IMR-90 (cell line): ENCODE measurements at regions not wholly inside any gene's neighbourhood (a gene's known extent, or its start where the extent isn't known, plus 50 kb on each side); places are given as distances from the start of the nearest gene placed in this dataset.

Experiments used
- ATAC-seq: fragments of 200-7000 bp; cut with Tn5 transposase; 2 replicates; pipeline ENCODE4 v1.9.1; 2020; ENCODE audit warnings: low read depth, mild to moderate bottlenecking, moderate library complexity
- BruUV-seq: library from RNA; stranded (reverse); fragments of 400-500 nt; replicated peaks from 2 replicates; lab custom pipeline; 2021; lab: Mats Ljungman, UMichigan
- CTCF ChIA-PET: fragments of 300-600 bp; formaldehyde crosslinking; extraction: SDS; loops from one replicate; lab custom pipeline; 2021; ENCODE audit warnings: antibody characterized with exemption; lab: Yijun Ruan, JAX
- POLR2A ChIA-PET: fragments of 300-600 bp; sonication (Branson Sonifier 250); formaldehyde crosslinking; loops from one replicate; lab custom pipeline; 2022; ENCODE audit warnings: antibody characterized with exemption; ENCODE audit not compliant: unreplicated experiment; lab: Charles Lee
- DNase-seq: peaks from one replicate; pipeline ENCODE4 v3.0.0; 2013
- H2AFZ ChIP-seq: replicated peaks from 2 replicates; pipeline ENCODE3; 2013; ENCODE audit warnings: low read length, mild to moderate bottlenecking; ENCODE audit not compliant: poor library complexity
- H2AK5ac ChIP-seq: 2 replicates; pipeline ENCODE4 v1.6.1; 2013; ENCODE audit warnings: low read depth, low read length, inconsistent platforms
- H2AK9ac ChIP-seq: replicated peaks from 2 replicates; pipeline ENCODE3; 2013; ENCODE audit warnings: mild to moderate bottlenecking, low read depth, low read length, moderate library complexity; ENCODE audit not compliant: poor library complexity
- H2BK120ac ChIP-seq: 2 replicates; pipeline ENCODE4 v1.6.1; 2013; ENCODE audit warnings: low read depth, low read length, inconsistent platforms
- H2BK15ac ChIP-seq: 3 replicates; pipeline ENCODE4 v1.6.1; 2013; ENCODE audit warnings: low read depth, low read length, inconsistent platforms
- H2BK20ac ChIP-seq: 2 replicates; pipeline ENCODE4 v1.6.1; 2013; ENCODE audit warnings: low read depth, mild to moderate bottlenecking, inconsistent platforms, low read length, moderate library complexity
- H2BK5ac ChIP-seq: 2 replicates; pipeline ENCODE4 v1.6.1; 2013; ENCODE audit warnings: mild to moderate bottlenecking, low read depth, low read length, inconsistent platforms; ENCODE audit not compliant: poor library complexity, severe bottlenecking
- H3K14ac ChIP-seq: replicated peaks from 2 replicates; pipeline ENCODE4 v1.6.1; 2013; ENCODE audit warnings: low read depth, low read length, inconsistent platforms
- H3K18ac ChIP-seq: 2 replicates; pipeline ENCODE4 v1.6.1; 2013; ENCODE audit warnings: low read depth, low read length, control low read depth
- H3K23ac ChIP-seq: 2 replicates; pipeline ENCODE4 v1.6.1; 2013; ENCODE audit warnings: low read depth, low read length, inconsistent platforms
- H3K27ac ChIP-seq: 2 replicates; pipeline ENCODE4 v1.5.1; 2013; ENCODE audit warnings: mild to moderate bottlenecking, control low read depth, low read length; ENCODE audit not compliant: insufficient read depth
- H3K27me3 ChIP-seq: 2 replicates; pipeline ENCODE4 v1.6.1; 2013; ENCODE audit warnings: low read length; ENCODE audit not compliant: control insufficient read depth, insufficient read depth
- H3K36me3 ChIP-seq: 2 replicates; pipeline ENCODE4 v1.6.1; 2013; ENCODE audit warnings: low read length, mixed read lengths; ENCODE audit not compliant: control insufficient read depth, insufficient read depth
- H3K4ac ChIP-seq: 2 replicates; pipeline ENCODE4 v1.6.1; 2013; ENCODE audit warnings: low read depth, low read length, inconsistent platforms
- H3K4me1 ChIP-seq: 2 replicates; pipeline ENCODE4 v1.6.1; 2013; ENCODE audit warnings: low read length, mixed read lengths; ENCODE audit not compliant: control insufficient read depth, insufficient read depth
- H3K4me2 ChIP-seq: 2 replicates; pipeline ENCODE4 v1.6.1; 2013; ENCODE audit warnings: low read depth, mild to moderate bottlenecking, control low read depth, low read length, moderate library complexity
- H3K4me3 ChIP-seq: 2 replicates; pipeline ENCODE4 v1.5.1; 2013; ENCODE audit warnings: low read depth, mild to moderate bottlenecking, control low read depth, low read length, moderate library complexity; ENCODE audit not compliant: insufficient read depth
- H3K56ac ChIP-seq: 2 replicates; pipeline ENCODE4 v1.6.1; 2013; ENCODE audit warnings: low read length, inconsistent platforms; ENCODE audit not compliant: insufficient read depth; ENCODE audit errors: extremely low read depth
- H3K79me1 ChIP-seq, 2 experiments: 2 replicates each; pipeline ENCODE4 v1.6.1; 2013; ENCODE audit warnings: low read length in 2 of 2, inconsistent platforms in 1 of 2, low read depth in 1 of 2
- H3K9ac ChIP-seq: 2 replicates; pipeline ENCODE4 v1.6.1; 2013; ENCODE audit warnings: low read depth, low read length, control low read depth
- H3K9me1 ChIP-seq: 2 replicates; pipeline ENCODE4 v1.6.1; 2013; ENCODE audit warnings: low read length, inconsistent platforms; ENCODE audit not compliant: insufficient read depth
- H3K9me3 ChIP-seq: 2 replicates; pipeline ENCODE4 v1.6.1; 2013; ENCODE audit warnings: low read length; ENCODE audit not compliant: control insufficient read depth, insufficient read depth
- H4K20me1 ChIP-seq: 2 replicates; pipeline ENCODE4 v1.6.1; 2013; ENCODE audit warnings: low read length, inconsistent platforms; ENCODE audit not compliant: insufficient read depth
- H4K5ac ChIP-seq: 2 replicates; pipeline ENCODE4 v1.6.1; 2013; ENCODE audit warnings: mild to moderate bottlenecking, low read depth, low read length, control low read depth
- H4K8ac ChIP-seq, 2 experiments: 2 replicates each; pipeline ENCODE4 v1.6.1; 2013; ENCODE audit warnings: low read depth in 2 of 2, low read length in 2 of 2, control low read depth in 1 of 2, inconsistent platforms in 1 of 2
- H4K91ac ChIP-seq: 2 replicates; pipeline ENCODE4 v1.6.1; 2013; ENCODE audit warnings: low read depth, low read length, inconsistent platforms; ENCODE audit not compliant: insufficient read depth
- CEBPB ChIP-seq: IDR thresholded peaks from 2 replicates; pipeline ENCODE4 v1.6.1; 2012; ENCODE audit warnings: low read depth, low read length, improper control_type of control experiment
- CHD1 ChIP-seq: IDR thresholded peaks from 2 replicates; pipeline ENCODE4 v1.6.1; 2012; ENCODE audit warnings: low read depth, low read length, improper control_type of control experiment
- NFE2L2 ChIP-seq: fragments of 150-350 bp; IDR thresholded peaks from 2 replicates; pipeline ENCODE4 v1.6.1; 2016; ENCODE audit warnings: low read depth, mild to moderate bottlenecking, low read length
- SMC3 ChIP-seq: fragments of 150-350 bp; IDR thresholded peaks from 2 replicates; pipeline ENCODE4 v1.6.1; 2016; ENCODE audit warnings: low read depth, mild to moderate bottlenecking, antibody characterized with exemption, low read length, moderate library complexity
- WGBS, 2 experiments: methylation state at CpG; one replicate each; pipeline versions ENCODE4 v1.1.5 to v1.1.7; 2013; ENCODE audit warnings: missing lambda C conversion rate in 2 of 2; ENCODE audit not compliant: insufficient read length in 1 of 2; ENCODE audit errors: extremely low coverage in 2 of 2; 5-methylcytosine and 5-hydroxymethylcytosine counted together
- dilution Hi-C: fragments of 300-500 bp; cut with HindIII; formaldehyde crosslinking; loops from one replicate; pipeline ENCODE4 v1.14.3; 2018; ENCODE audit warnings: low sequenced_read_pairs; ENCODE audit not compliant: unreplicated experiment
- in situ Hi-C: fragments of 300-500 bp; cut with MboI; formaldehyde crosslinking; loops from 3 replicates; pipeline ENCODE4 v1.14.3; 2019; ENCODE audit warnings: low sequenced_read_pairs, inconsistent platforms, mixed read lengths
- intact Hi-C: fragments of 100-400 bp; cut with micrococcal nuclease; formaldehyde crosslinking; loops from 2 replicates; pipeline ENCODE4 v1.10.0; 2022
- TF ChIP-seq, protein P1 (sequence below): fragments of 150-350 bp; IDR thresholded peaks from 2 replicates; pipeline ENCODE4 v1.6.1; 2017; ENCODE audit warnings: mild to moderate bottlenecking, antibody characterized with exemption, low read length, low read depth
- TF ChIP-seq, protein P2 (sequence below): conservative IDR thresholded peaks from 2 replicates; pipeline ENCODE4 v1.5.1; 2012; ENCODE audit warnings: mild to moderate bottlenecking, low read depth, low read length, improper control_type of control experiment

DNA sequence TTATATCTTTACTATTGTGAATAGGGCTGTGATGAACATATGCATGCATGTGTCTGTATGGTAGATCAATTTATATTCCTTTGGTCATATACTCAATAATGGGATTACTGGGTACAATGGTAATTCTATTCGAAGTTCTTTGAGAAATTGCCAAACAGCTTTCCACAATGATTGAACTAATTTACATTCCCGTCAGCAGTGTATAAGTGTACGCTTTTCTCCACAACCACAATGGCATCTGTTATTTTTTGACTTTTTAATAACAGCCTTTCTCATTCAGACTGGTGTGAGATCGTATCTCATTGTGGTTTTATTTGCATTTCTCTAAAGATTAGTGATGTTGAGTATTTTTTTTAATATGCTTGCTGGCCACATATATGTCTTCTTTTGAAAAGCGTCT lies 439.4 kb upstream of the KLHL4 start:
- no peaks in the 10 kb centered on the region for H4K20me1 ChIP-seq
- ChIA-PET POLR2A (no interaction called here), CTCF (no interaction called here)
- no peaks in the 10 kb centered on the region for H3K9me3 ChIP-seq
- H4K8ac ChIP-seq, result no peak overlapping the region
- H3K4ac ChIP-seq, result no peak overlapping the region
- H3K79me1 ChIP-seq, result no peaks in the 10 kb centered on the region
- H3K4me2 ChIP-seq, result no peak overlapping the region
- TF ChIP-seq CEBPB (no peak), SMC3 (no peak), CHD1 (no peak), NFE2L2 (no peak)
- TF ChIP-seq, protein P1, sequence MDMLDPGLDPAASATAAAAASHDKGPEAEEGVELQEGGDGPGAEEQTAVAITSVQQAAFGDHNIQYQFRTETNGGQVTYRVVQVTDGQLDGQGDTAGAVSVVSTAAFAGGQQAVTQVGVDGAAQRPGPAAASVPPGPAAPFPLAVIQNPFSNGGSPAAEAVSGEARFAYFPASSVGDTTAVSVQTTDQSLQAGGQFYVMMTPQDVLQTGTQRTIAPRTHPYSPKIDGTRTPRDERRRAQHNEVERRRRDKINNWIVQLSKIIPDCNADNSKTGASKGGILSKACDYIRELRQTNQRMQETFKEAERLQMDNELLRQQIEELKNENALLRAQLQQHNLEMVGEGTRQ, result no peak
- TF ChIP-seq, protein P2, sequence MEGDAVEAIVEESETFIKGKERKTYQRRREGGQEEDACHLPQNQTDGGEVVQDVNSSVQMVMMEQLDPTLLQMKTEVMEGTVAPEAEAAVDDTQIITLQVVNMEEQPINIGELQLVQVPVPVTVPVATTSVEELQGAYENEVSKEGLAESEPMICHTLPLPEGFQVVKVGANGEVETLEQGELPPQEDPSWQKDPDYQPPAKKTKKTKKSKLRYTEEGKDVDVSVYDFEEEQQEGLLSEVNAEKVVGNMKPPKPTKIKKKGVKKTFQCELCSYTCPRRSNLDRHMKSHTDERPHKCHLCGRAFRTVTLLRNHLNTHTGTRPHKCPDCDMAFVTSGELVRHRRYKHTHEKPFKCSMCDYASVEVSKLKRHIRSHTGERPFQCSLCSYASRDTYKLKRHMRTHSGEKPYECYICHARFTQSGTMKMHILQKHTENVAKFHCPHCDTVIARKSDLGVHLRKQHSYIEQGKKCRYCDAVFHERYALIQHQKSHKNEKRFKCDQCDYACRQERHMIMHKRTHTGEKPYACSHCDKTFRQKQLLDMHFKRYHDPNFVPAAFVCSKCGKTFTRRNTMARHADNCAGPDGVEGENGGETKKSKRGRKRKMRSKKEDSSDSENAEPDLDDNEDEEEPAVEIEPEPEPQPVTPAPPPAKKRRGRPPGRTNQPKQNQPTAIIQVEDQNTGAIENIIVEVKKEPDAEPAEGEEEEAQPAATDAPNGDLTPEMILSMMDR, result no peak
- H2AK5ac ChIP-seq, result no peak overlapping the region
- no peak overlapping the region for H3K4me3 ChIP-seq
- no peak overlapping the region for H3K9ac ChIP-seq
- H2BK15ac ChIP-seq, result no peak overlapping the region
- no peak overlapping the region for H2BK120ac ChIP-seq
- no peak overlapping the region for H3K23ac ChIP-seq
- H3K27me3 ChIP-seq, result no peaks in the 10 kb centered on the region
- no CpG with 5 or more reads among the region's 5 CpGs for WGBS, 2 experiments
- H3K9me1 ChIP-seq, result no peaks in the 10 kb centered on the region
- H2AK9ac ChIP-seq, result no peak overlapping the region
- no peaks in the 10 kb centered on the region for H3K4me1 ChIP-seq
- no peak overlapping the region for H4K91ac ChIP-seq
- H3K27ac ChIP-seq, result no peak overlapping the region
- no peak overlapping the region for H3K18ac ChIP-seq
- H3K36me3 ChIP-seq, result no peaks in the 10 kb centered on the region
- no peak overlapping the region for H3K14ac ChIP-seq
- in situ Hi-C loops (no loop called here), intact Hi-C loops (no loop called here), dilution Hi-C loops (no loop called here)
- no peak overlapping the region for H2AFZ ChIP-seq
- H3K56ac ChIP-seq, result no peak overlapping the region
- no peak overlapping the region for H2BK5ac ChIP-seq
- H2BK20ac ChIP-seq, result no peak overlapping the region
- ATAC-seq, result no peak
- no peak overlapping the region for H4K5ac ChIP-seq
- DNase-seq, result no peak
- no TSS peak for BruUV-seq
